HUES6 (cell line): ENCODE measurements at regions not wholly inside any gene's neighbourhood (a gene's known extent, or its start where the extent isn't known, plus 50 kb on each side); places are given as distances from the start of the nearest gene placed in this dataset.

Experiments used
- H3K27ac ChIP-seq: 2 replicates; pipeline ENCODE4 v1.7.0; 2013; ENCODE audit warnings: low read depth, mild to moderate bottlenecking, low read length, inconsistent platforms
- H3K27me3 ChIP-seq: 2 replicates; pipeline ENCODE4 v1.6.1; 2013; ENCODE audit warnings: low read length; ENCODE audit not compliant: control insufficient read depth, insufficient read depth
- H3K36me3 ChIP-seq: 2 replicates; pipeline ENCODE4 v1.6.1; 2013; ENCODE audit warnings: low read length; ENCODE audit not compliant: control insufficient read depth, insufficient read depth
- H3K4me1 ChIP-seq: 2 replicates; pipeline ENCODE4 v1.6.1; 2013; ENCODE audit warnings: low read length; ENCODE audit not compliant: control insufficient read depth, insufficient read depth
- H3K4me3 ChIP-seq: 2 replicates; pipeline ENCODE4 v1.5.1; 2013; ENCODE audit warnings: low read depth, low read length
- H3K9ac ChIP-seq: one replicate; pipeline ENCODE4 v1.6.1; 2013; ENCODE audit warnings: mild to moderate bottlenecking, low read length
- H3K9me3 ChIP-seq: 2 replicates; pipeline ENCODE4 v1.6.1; 2013; ENCODE audit warnings: low read depth, low read length; ENCODE audit not compliant: control insufficient read depth, insufficient read depth

DNA sequence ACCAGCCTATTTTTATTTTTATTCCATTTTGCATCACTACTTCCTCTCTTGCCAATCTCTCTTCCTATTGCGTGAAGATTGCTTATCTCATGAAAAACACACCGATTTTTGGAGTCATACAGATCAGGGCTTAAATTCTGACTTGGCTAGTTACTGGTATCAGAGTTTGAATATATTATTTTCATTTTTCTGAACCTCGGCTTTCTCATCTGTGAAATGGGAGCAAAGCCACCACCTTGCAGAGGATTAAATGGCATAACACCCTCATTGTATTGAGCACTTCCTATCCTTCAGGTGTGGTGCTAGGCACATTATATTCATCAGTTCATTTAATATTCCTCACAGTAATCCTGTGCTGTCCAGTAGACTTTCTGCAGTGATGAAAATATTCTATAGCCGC lies 208.8 kb downstream of the HAPSTR1 start:
- Histone ChIP-seq H3K4me1 (no peaks in the 10 kb centered on the region), H3K4me3 (no peak overlapping the region), H3K36me3 (no peaks in the 10 kb centered on the region), H3K9me3 (no peaks in the 10 kb centered on the region), H3K9ac (no peak overlapping the region), H3K27me3 (no peaks in the 10 kb centered on the region), H3K27ac (no peak overlapping the region)

DNA sequence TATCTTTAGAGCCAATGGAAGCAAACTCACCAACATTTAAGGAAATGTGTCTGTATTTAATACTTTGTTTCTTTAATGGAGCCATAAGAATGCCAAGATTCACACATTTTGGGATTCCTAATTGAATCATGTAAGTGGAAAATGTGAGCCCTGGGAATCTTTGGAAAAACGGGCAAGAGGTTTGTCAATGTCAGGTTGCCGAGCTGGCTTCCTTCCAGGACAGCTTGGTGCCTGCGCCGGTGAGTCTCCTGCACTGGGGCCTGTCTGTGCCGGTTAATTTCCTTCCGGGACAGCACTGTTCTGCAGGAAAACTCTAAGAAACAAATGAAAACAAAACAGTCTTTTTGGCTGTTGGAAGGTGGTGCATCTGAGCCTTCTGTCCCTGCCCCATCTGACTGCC lies 210.6 kb downstream of the HAPSTR1 start:
- no peaks in the 10 kb centered on the region for H3K27me3 ChIP-seq
- no peak overlapping the region for H3K4me3 ChIP-seq
- no peaks in the 10 kb centered on the region for H3K36me3 ChIP-seq

DNA sequence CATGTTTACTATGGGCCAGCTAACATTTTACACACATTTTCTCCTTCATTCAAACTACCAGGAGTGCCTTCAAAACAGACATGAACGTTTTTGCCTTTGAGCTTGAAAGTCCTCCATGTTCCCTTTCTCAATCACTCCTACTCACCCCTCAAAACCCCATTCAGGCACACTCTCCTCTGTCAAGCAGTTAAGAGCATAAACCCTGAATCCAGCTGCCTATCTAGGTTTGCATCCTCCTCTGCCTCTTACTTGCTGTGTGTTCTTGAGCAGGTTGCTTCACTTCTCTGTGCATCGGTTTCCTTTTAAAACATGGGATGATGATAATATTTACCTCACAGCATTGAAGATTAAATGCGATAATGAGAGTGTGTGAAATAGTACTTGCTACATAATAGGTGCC lies 215.3 kb downstream of the HAPSTR1 start:
- Histone ChIP-seq H3K9ac (no peak overlapping the region), H3K27ac (no peak overlapping the region), H3K4me3 (no peak overlapping the region), H3K36me3 (no peaks in the 10 kb centered on the region), H3K4me1 (peaks cover 8% of the 10 kb centered on the region), H3K27me3 (no peaks in the 10 kb centered on the region), H3K9me3 (no peaks in the 10 kb centered on the region)

More for the DNA sequence above, 210.6 kb downstream of the HAPSTR1 start:
- Histone ChIP-seq H3K4me1 (no peaks in the 10 kb centered on the region), H3K9ac (no peak overlapping the region), H3K9me3 (no peaks in the 10 kb centered on the region), H3K27ac (no peak overlapping the region)

- peaks cover 8% of the 10 kb centered on the region for H3K4me1 ChIP-seq
- no peak overlapping the region for H3K27ac ChIP-seq
- peaks cover 4% of the 10 kb centered on the region; the same call in 1 of the 2 replicates for H3K27me3 ChIP-seq
- H3K9ac ChIP-seq = no peak overlapping the region
- no peaks in the 10 kb centered on the region for H3K36me3 ChIP-seq
- no peak overlapping the region for H3K4me3 ChIP-seq
- H3K9me3 ChIP-seq = no peaks in the 10 kb centered on the region
Observed at GRCh38 chr16:9307446-9307845, 216.0 kb downstream of the HAPSTR1 start.

GRCh38 chr16:9308356-9308801 lies 216.9 kb downstream of the HAPSTR1 start:
- H3K9me3 ChIP-seq = no peaks in the 10 kb centered on the region
- no peak overlapping the region for H3K9ac ChIP-seq
- H3K4me1 ChIP-seq = peaks cover 8% of the 10 kb centered on the region
- peaks cover 7% of the 10 kb centered on the region; the same call in 1 of the 2 replicates for H3K27me3 ChIP-seq
- no peak overlapping the region for H3K4me3 ChIP-seq
- H3K27ac ChIP-seq = no peak overlapping the region
- H3K36me3 ChIP-seq = no peaks in the 10 kb centered on the region

GRCh38 chr16:9308850-9309249 lies 217.4 kb downstream of the HAPSTR1 start:
- Histone ChIP-seq H3K27me3 (peaks cover 7% of the 10 kb centered on the region; the same call in 1 of the 2 replicates), H3K9ac (no peak overlapping the region), H3K36me3 (no peaks in the 10 kb centered on the region), H3K4me3 (no peak overlapping the region), H3K27ac (no peak overlapping the region), H3K4me1 (peaks cover 8% of the 10 kb centered on the region), H3K9me3 (no peaks in the 10 kb centered on the region)

- Histone ChIP-seq H3K4me3 (no peak overlapping the region), H3K27me3 (peaks cover 7% of the 10 kb centered on the region; the same call in 1 of the 2 replicates), H3K4me1 (peaks cover 8% of the 10 kb centered on the region), H3K36me3 (no peaks in the 10 kb centered on the region), H3K27ac (no peak overlapping the region), H3K9ac (no peak overlapping the region), H3K9me3 (no peaks in the 10 kb centered on the region)
Observed at GRCh38 chr16:9309844-9310243, 218.4 kb downstream of the HAPSTR1 start.

DNA sequence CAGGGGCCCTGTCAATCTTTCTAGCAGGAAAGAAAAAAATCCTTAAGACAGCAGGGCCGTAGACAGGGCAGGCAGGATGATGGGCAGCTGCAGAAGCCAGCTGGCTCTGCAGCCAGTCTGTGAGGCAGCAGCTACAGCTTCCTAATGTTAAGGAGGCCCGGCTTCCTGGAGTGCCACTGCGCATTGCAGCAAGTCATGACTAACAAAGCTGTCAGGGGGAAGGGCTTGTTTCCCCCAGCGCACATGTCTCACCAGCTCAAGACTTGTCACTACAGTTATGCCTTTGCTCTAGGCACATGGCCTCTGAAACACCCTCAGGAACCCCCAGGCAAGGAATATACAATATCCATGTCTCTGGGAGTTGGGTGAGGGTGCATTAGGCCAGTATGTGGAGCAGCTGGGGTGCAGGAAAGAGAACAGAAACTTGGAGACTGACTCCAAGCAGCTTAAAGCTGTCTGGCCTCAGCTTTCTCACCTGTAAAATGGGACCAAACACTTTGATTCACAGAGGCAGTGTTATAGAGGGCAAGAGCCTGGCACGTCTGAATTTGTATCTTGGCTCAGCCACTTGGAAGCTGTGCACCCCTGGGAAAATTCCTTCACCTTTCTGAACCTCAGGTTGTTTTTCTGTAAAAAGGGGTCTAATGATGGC lies 220.0 kb downstream of the HAPSTR1 start:
- H3K4me3 ChIP-seq = no peak overlapping the region

DNA sequence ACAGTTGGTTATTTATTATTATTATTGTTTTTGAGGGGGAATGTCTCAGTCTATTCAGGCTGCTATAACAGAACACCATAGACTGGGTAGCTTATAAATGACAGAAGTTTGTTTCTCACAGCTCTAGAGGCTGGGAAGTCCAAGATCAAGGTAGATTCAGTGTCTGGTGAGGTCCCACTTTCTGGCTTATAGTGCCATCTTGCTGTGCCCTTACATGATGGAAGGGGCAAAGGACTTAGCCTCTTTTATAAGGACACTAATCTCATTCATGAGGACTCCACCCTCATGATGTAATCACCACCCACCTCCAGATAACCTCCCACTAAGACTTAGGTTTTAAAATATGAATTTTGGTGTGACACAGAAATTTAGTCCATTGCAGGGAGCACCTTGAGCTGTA lies 224.6 kb downstream of the HAPSTR1 start:
- H3K36me3 ChIP-seq = no peaks in the 10 kb centered on the region
- no peak overlapping the region for H3K27ac ChIP-seq
- peaks cover 7% of the 10 kb centered on the region; the same call in 1 of the 2 replicates for H3K27me3 ChIP-seq

More for the DNA sequence above, 220.0 kb downstream of the HAPSTR1 start:
- Histone ChIP-seq H3K9me3 (no peaks in the 10 kb centered on the region), H3K27me3 (peaks cover 7% of the 10 kb centered on the region; the same call in 1 of the 2 replicates), H3K36me3 (no peaks in the 10 kb centered on the region), H3K4me1 (peaks cover 8% of the 10 kb centered on the region), H3K27ac (no peak overlapping the region), H3K9ac (no peak overlapping the region)

GRCh38 chr16:9316615-9317014 lies 225.2 kb downstream of the HAPSTR1 start:
- peaks cover 7% of the 10 kb centered on the region; the same call in 1 of the 2 replicates for H3K27me3 ChIP-seq
- no peaks in the 10 kb centered on the region for H3K4me1 ChIP-seq
- no peak overlapping the region for H3K27ac ChIP-seq
- no peaks in the 10 kb centered on the region for H3K36me3 ChIP-seq
- H3K9me3 ChIP-seq = no peaks in the 10 kb centered on the region
- no peak overlapping the region for H3K4me3 ChIP-seq
- no peak overlapping the region for H3K9ac ChIP-seq

More for the DNA sequence above, 224.6 kb downstream of the HAPSTR1 start:
- peaks cover 6% of the 10 kb centered on the region for H3K4me1 ChIP-seq
- H3K9ac ChIP-seq = no peak overlapping the region
- H3K4me3 ChIP-seq = no peak overlapping the region
- no peaks in the 10 kb centered on the region for H3K9me3 ChIP-seq

DNA sequence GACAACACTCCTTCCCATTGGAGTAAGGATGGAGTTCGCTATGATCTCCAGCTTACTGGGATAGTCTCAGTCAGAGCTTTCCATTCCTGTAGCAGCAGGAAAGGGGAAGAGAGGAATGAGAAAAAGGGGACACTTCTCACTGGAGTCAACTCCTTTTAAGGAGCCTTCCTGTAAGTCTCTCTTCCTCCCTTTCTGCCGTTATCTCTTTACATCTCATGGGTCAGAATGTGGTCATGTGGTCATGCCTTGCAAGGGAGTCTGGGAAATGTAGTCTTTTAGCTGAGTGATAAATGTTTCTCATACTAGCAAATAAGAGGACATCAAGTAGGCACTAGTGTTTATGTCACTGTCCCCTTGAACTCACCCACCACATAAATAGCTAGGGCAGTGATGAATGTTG lies 227.3 kb downstream of the HAPSTR1 start:
- Histone ChIP-seq H3K27ac (no peak overlapping the region), H3K4me3 (no peak overlapping the region)

More for the DNA sequence above, 227.3 kb downstream of the HAPSTR1 start:
- peaks cover 9% of the 10 kb centered on the region; the same call in 1 of the 2 replicates for H3K4me1 ChIP-seq
- no peak overlapping the region for H3K9ac ChIP-seq
- H3K27me3 ChIP-seq = no peaks in the 10 kb centered on the region
- no peaks in the 10 kb centered on the region for H3K36me3 ChIP-seq
- H3K9me3 ChIP-seq = no peaks in the 10 kb centered on the region
